BJ (cell line): ENCODE measurements at regions not wholly inside any gene's neighbourhood (a gene's known extent, or its start where the extent isn't known, plus 50 kb on each side); places are given as distances from the start of the nearest gene placed in this dataset.

Experiments
- CTCF ChIA-PET: fragments of 350-600 bp; formaldehyde crosslinking; extraction: SDS; loops from one replicate; lab custom pipeline; 2021; ENCODE audit warnings: antibody characterized with exemption, inconsistent platforms; lab: Yijun Ruan, JAX
- POLR2A ChIA-PET: fragments of 300-600 bp; sonication (Branson Sonifier 250); formaldehyde crosslinking; extraction: SDS; loops from one replicate; lab custom pipeline; 2021; ENCODE audit warnings: antibody characterized with exemption; lab: Charles Lee
- DNase-seq: peaks from one replicate; pipeline ENCODE4 v3.0.0-alpha.2; 2011; ENCODE audit warnings: low read depth
- H3K27me3 ChIP-seq: 2 replicates; pipeline ENCODE4 v1.6.0; 2011; ENCODE audit warnings: low read length; ENCODE audit not compliant: control insufficient read depth, insufficient read depth
- H3K36me3 ChIP-seq: 2 replicates; pipeline ENCODE4 v1.5.1; 2011; ENCODE audit warnings: low read length; ENCODE audit not compliant: control insufficient read depth, insufficient read depth
- H3K4me3 ChIP-seq: 2 replicates; pipeline ENCODE4 v1.5.1; 2011; ENCODE audit warnings: low read depth, mild to moderate bottlenecking, control low read depth, low read length
- CTCF ChIP-seq: IDR thresholded peaks from 2 replicates; pipeline ENCODE4 v1.5.1; 2011; ENCODE audit warnings: low read depth, mild to moderate bottlenecking, control low read depth, inconsistent platforms, low read length, moderate library complexity; ENCODE audit not compliant: insufficient read depth

DNA sequence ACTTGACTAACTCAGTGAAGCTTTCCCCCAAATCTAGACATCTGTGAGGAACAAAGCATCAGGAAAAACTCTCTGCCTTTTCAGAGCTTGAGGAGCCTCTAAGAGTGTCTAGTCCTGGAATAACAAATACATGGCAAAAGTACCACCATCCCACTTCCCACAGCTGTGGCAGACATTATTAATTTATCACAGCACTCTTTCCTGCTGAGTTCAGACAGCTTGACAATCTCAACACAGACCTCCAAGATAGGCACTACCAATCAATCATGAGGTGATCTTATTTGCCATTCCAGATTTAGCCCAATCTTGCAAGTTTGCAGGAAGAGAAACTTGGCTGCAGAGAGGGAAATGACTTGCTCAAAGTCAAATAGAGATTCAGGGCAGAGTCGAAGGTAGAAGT lies 202.8 kb downstream of the MN1 start:
- no peaks in the 10 kb centered on the region for H3K36me3 ChIP-seq
- DNase-seq: no peak
- no peak overlapping the region for H3K4me3 ChIP-seq
- no peak for TF ChIP-seq CTCF
- H3K27me3 ChIP-seq: no peaks in the 10 kb centered on the region
- ChIA-PET POLR2A (no interaction called here), CTCF (interaction anchor here (0.6 to 0.8 kb wide), 2 partner anchors 193 to 223 kb away, joined by 3 read pairs; no protein-coding TSS in a partner anchor)

- no peak overlapping the region for H3K4me3 ChIP-seq
- POLR2A ChIA-PET: no interaction called here
- H3K27me3 ChIP-seq: no peaks in the 10 kb centered on the region
- CTCF ChIA-PET: no interaction called here
- TF ChIP-seq CTCF: no peak
- no peak for DNase-seq
- no peaks in the 10 kb centered on the region for H3K36me3 ChIP-seq
These were observed 200.4 kb downstream of the MN1 start for GRCh38 chr22:27601195-27601594.

GRCh38 chr22:27602390-27602789 lies 199.2 kb downstream of the MN1 start:
- Histone ChIP-seq H3K4me3 (no peak overlapping the region), H3K27me3 (no peaks in the 10 kb centered on the region), H3K36me3 (no peaks in the 10 kb centered on the region)
- DNase-seq: no peak
- TF ChIP-seq CTCF: no peak
- POLR2A ChIA-PET: no interaction called here
- CTCF ChIA-PET: interaction anchor here (0.8 kb wide), 1 partner anchor 19 kb away, joined by 3 read pairs; no protein-coding TSS in a partner anchor

DNA sequence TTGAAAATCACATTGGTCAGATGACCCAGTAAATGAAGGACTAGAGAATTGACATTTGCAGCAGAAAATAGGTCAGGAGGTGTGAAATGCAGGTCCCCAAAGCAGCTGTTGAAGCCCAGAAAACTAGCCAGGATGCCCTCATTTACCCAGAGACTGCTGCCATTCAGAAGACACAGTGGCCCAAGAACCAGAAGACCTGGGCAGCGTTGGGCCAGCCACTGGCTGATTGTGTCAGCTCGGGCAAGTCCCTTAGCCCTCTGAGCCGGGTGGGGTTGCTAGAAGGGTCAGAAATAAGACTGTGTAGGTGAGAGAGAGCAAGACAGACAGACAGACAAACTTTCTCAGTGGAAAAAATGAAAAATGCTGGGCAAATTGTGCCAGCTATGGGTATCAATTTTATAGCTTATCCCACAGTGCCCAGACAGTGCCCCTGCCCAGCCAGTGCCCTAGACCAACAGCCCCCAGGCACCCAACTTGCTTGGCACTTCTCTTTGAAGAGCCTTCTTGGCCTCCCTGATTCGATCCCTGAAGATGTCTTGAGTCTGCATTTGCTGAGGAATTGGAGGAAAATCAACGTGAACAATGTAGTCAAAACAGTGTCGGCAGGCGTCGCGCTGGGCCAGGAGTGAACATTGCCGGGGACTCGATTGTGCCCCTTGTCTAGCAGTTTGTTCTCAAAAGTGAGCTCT lies 198.3 kb downstream of the MN1 start:
- CTCF ChIA-PET: interaction anchor here (0.8 kb wide), 1 partner anchor 20 kb away, joined by 3 read pairs; no protein-coding TSS in a partner anchor
- no peaks in the 10 kb centered on the region for H3K27me3 ChIP-seq
- DNase-seq: no peak
- no peak for TF ChIP-seq CTCF
- H3K4me3 ChIP-seq: no peak overlapping the region
- POLR2A ChIA-PET: no interaction called here
- H3K36me3 ChIP-seq: no peaks in the 10 kb centered on the region

DNA sequence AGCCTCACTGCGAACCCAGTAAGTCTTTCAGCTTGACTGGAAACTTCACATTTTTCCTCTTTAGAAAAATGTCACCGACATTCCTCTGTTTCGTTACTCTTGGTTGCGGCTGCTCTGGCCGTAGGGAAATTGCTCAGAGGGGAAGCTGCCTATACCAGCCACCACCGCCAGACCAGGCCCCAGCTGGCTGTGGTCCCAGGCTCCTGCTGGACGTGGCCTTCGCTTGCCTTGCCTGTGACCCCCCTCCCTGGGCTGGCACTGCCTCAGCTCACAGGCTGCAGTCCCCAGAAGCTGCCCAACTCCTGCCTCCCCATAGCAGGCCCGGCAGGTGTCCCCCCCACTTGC lies 197.8 kb downstream of the MN1 start:
- CTCF ChIA-PET: no interaction called here
- POLR2A ChIA-PET: no interaction called here
- H3K27me3 ChIP-seq: no peaks in the 10 kb centered on the region
- TF ChIP-seq CTCF: no peak
- H3K36me3 ChIP-seq: no peaks in the 10 kb centered on the region
- H3K4me3 ChIP-seq: no peak overlapping the region
- no peak for DNase-seq
